Right renal pelvis (tissue), 4 donors: ENCODE measurements at regions not wholly inside any gene's neighbourhood (a gene's known extent, or its start where the extent isn't known, plus 50 kb on each side); places are given as distances from the start of the nearest gene placed in this dataset.

ENCODE experiments used
- DNase-seq, 4 donors: peaks; one replicate each; pipeline ENCODE4 v3.0.0-alpha.2; 2013; ENCODE audit warnings: low read depth in 4 of 4, low spot score in 3 of 4, missing footprints in 1 of 4

GRCh38 chr2:67258122-67258521 is 139.0 kb upstream of the ETAA1 start:
- DNase-seq: no peak

- no peak for DNase-seq
Observed at GRCh38 chr2:67258831-67259230, 138.3 kb upstream of the ETAA1 start.

- DNase-seq: no peak
Observed at GRCh38 chr2:67259556-67260342, 137.4 kb upstream of the ETAA1 start.

- DNase-seq: no peak
Observed at GRCh38 chr2:67260343-67261277, 136.5 kb upstream of the ETAA1 start.

- DNase-seq: no peak
Observed at GRCh38 chr2:67267241-67267640, 129.9 kb upstream of the ETAA1 start.

- DNase-seq: no peak
Observed at GRCh38 chr2:67268797-67269196, 128.3 kb upstream of the ETAA1 start.

- DNase-seq: no peak
Observed at GRCh38 chr2:67272195-67272594, 124.9 kb upstream of the ETAA1 start.

GRCh38 chr2:67277450-67277849 is 119.7 kb upstream of the ETAA1 start:
- no peak for DNase-seq

- no peak for DNase-seq
Observed at GRCh38 chr2:67281101-67281500, 116.0 kb upstream of the ETAA1 start.

GRCh38 chr2:67283641-67284040 is 113.5 kb upstream of the ETAA1 start:
- peak in 2 of 4 donors; percentile 12 to 36 for DNase-seq

GRCh38 chr2:67286981-67287759 is 110.0 kb upstream of the ETAA1 start:
- no peak for DNase-seq

- no peak for DNase-seq
Observed at GRCh38 chr2:67289271-67289670, 107.9 kb upstream of the ETAA1 start.

- no peak for DNase-seq
Observed at GRCh38 chr2:67289921-67290371, 107.2 kb upstream of the ETAA1 start.

GRCh38 chr2:67290451-67291290 is 106.5 kb upstream of the ETAA1 start:
- DNase-seq: no peak

- no peak for DNase-seq
Observed at GRCh38 chr2:67294218-67294617, 102.9 kb upstream of the ETAA1 start.

GRCh38 chr2:67295406-67295805 is 101.7 kb upstream of the ETAA1 start:
- DNase-seq: no peak

GRCh38 chr2:67295851-67296250 is 101.3 kb upstream of the ETAA1 start:
- no peak for DNase-seq

GRCh38 chr2:67304300-67304890 is 92.7 kb upstream of the ETAA1 start:
- DNase-seq: no peak

GRCh38 chr2:67309281-67309680 is 87.9 kb upstream of the ETAA1 start:
- DNase-seq: no peak

- DNase-seq: no peak
Observed at GRCh38 chr2:67311536-67311935, 85.6 kb upstream of the ETAA1 start.
